ENCODE measurements at regions not wholly inside any gene's neighbourhood (a gene's known extent, or its start where the extent isn't known, plus 50 kb on each side); places are given as distances from the start of the nearest gene placed in this dataset.

DNA sequence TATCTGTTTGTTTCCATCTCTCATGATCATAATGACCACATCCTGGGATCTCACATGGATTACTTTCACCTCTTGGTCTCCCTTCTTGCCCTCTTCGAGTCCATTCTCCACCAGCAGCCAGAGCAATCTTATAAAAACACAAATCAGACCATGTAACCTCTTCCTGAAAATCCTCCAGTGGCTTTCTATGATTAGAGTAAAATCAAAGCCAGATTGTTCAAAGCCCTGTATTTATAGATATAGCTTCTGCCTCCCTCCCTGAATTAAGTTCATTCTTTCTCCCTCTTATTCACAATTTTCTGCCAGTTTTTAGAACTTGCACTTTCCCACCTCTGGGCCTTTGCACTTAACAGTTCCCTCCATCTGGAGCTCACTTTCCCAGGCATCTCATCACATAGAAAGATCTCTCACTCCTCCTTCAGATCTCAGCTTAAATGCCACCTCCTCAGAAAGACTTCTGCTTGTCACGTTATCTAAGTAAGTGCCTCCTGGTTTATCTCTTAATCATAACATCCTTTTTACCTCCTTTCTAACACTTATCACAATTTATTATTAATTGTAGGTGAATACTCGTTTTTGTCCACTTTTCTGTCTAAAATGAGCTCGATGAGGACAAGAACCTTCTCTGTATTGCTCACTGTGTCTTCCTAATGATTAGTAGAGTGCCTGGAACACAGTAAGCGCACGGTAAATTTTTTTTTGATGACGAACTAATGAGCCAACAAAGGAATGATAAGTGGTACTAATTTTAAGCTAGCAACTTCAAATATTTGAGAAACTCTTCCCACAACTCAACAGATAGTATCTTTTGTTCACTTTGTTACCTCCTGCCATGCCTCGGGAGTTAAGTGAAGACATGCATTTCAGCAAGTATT, 80.5 kb downstream of the CYB561 start:
- no peak overlapping the region for H3K27ac ChIP-seq
- ATAC-seq (ENCODE audit: low FRiP score in 2 of 2), result no peak
- DNase-seq, result no peak
- H3K36me3 ChIP-seq, result peaks cover 0 to 8% (median 2%) of the 10 kb centered on the region in 4 donors
- no peaks in the 10 kb centered on the region for H3K9me3 ChIP-seq
- H3K27me3 ChIP-seq, result no peaks in the 10 kb centered on the region
- H3K4me3 ChIP-seq, result no peak overlapping the region
- 79 to 80% methylated on average over 8 of the region's 8 CpGs for WGBS, 2 donors
- no peaks in the 10 kb centered on the region for H3K4me1 ChIP-seq
- no peak for TF ChIP-seq EP300 (IDR thresholded peaks at IDR 0.05)
- TF ChIP-seq POLR2A (IDR thresholded peaks at IDR 0.05), result no peak
- TF ChIP-seq, protein P1, sequence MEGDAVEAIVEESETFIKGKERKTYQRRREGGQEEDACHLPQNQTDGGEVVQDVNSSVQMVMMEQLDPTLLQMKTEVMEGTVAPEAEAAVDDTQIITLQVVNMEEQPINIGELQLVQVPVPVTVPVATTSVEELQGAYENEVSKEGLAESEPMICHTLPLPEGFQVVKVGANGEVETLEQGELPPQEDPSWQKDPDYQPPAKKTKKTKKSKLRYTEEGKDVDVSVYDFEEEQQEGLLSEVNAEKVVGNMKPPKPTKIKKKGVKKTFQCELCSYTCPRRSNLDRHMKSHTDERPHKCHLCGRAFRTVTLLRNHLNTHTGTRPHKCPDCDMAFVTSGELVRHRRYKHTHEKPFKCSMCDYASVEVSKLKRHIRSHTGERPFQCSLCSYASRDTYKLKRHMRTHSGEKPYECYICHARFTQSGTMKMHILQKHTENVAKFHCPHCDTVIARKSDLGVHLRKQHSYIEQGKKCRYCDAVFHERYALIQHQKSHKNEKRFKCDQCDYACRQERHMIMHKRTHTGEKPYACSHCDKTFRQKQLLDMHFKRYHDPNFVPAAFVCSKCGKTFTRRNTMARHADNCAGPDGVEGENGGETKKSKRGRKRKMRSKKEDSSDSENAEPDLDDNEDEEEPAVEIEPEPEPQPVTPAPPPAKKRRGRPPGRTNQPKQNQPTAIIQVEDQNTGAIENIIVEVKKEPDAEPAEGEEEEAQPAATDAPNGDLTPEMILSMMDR (IDR thresholded peaks at IDR 0.05), result no peak

GRCh38 chr17:63366241-63366566, 79.9 kb downstream of the CYB561 start:
- peaks cover 0 to 8% (median 2%) of the 10 kb centered on the region in 4 donors for H3K36me3 ChIP-seq
- H3K9me3 ChIP-seq, result no peaks in the 10 kb centered on the region
- no peak overlapping the region for H3K4me3 ChIP-seq
- 17 to 47% methylated on average over 1 of the region's 1 CpG for WGBS, 2 donors
- H3K27me3 ChIP-seq, result no peaks in the 10 kb centered on the region
- H3K27ac ChIP-seq, result no peak overlapping the region
- no peaks in the 10 kb centered on the region for H3K4me1 ChIP-seq
- ATAC-seq (ENCODE audit: low FRiP score in 2 of 2), result no peak
- TF ChIP-seq POLR2AphosphoS5 (IDR thresholded peaks at IDR 0.05) (no peak), EP300 (IDR thresholded peaks at IDR 0.05) (no peak), POLR2A (IDR thresholded peaks at IDR 0.05) (no peak)
- TF ChIP-seq, protein P1 (IDR thresholded peaks at IDR 0.05), result no peak
- DNase-seq, result no peak

- H3K27ac ChIP-seq, result no peak overlapping the region
- 84 to 90% methylated on average over 4 of the region's 4 CpGs for WGBS, 2 donors
- no peaks in the 10 kb centered on the region for H3K27me3 ChIP-seq
- H3K4me3 ChIP-seq, result no peak overlapping the region
- ATAC-seq (ENCODE audit: low FRiP score in 2 of 2), result peak in 1 of 2 donors; percentile 68
- no peaks in the 10 kb centered on the region for H3K9me3 ChIP-seq
- no peak for DNase-seq
- no peaks in the 10 kb centered on the region for H3K4me1 ChIP-seq
- TF ChIP-seq POLR2AphosphoS5 (IDR thresholded peaks at IDR 0.05), result no peak
- TF ChIP-seq POLR2A (IDR thresholded peaks at IDR 0.05), result no peak
- TF ChIP-seq EP300 (IDR thresholded peaks at IDR 0.05), result no peak
- TF ChIP-seq, protein P1 (IDR thresholded peaks at IDR 0.05), result no peak
- no peaks in the 10 kb centered on the region for H3K36me3 ChIP-seq
Observed at GRCh38 chr17:63369233-63369632, 76.9 kb downstream of the CYB561 start.

DNA sequence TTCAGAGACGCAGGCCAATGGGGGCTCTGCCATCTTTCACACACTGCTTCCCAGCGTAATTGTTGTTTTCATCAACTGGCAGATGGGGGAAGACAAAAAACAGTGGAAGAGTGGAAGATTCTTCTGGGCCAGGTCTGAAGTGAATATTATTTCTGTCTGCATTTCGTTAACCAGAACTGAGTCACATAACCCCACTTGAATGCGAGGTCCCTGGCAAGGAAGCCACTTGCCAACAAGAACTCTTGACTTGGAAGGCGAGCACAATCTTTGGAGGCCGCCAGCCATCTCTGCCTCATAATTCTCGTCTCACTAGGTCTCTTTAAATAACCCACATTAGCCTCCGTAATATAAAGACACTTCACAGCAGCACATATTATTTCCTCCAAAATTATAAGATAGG, 75.4 kb downstream of the CYB561 start:
- Histone ChIP-seq H3K36me3 (no peaks in the 10 kb centered on the region), H3K4me1 (no peaks in the 10 kb centered on the region), H3K4me3 (no peak overlapping the region), H3K9me3 (no peaks in the 10 kb centered on the region), H3K27me3 (no peaks in the 10 kb centered on the region), H3K27ac (no peak overlapping the region)
- DNase-seq, result no peak
- WGBS, 2 donors, result 89 to 96% methylated on average over 8 of the region's 8 CpGs
- TF ChIP-seq, protein P1 (IDR thresholded peaks at IDR 0.05), result no peak
- TF ChIP-seq POLR2A (IDR thresholded peaks at IDR 0.05), result no peak
- TF ChIP-seq POLR2AphosphoS5 (IDR thresholded peaks at IDR 0.05), result no peak
- TF ChIP-seq EP300 (IDR thresholded peaks at IDR 0.05), result no peak
- ATAC-seq (ENCODE audit: low FRiP score in 2 of 2), result no peak

GRCh38 chr17:63376949-63377348, 69.2 kb downstream of the CYB561 start:
- DNase-seq (no peak), ATAC-seq (ENCODE audit: low FRiP score in 2 of 2) (no peak)
- no peaks in the 10 kb centered on the region for H3K9me3 ChIP-seq
- no peaks in the 10 kb centered on the region for H3K27me3 ChIP-seq
- H3K36me3 ChIP-seq, result peaks cover 0 to 14% (median 6%) of the 10 kb centered on the region in 4 donors
- no peaks in the 10 kb centered on the region for H3K4me1 ChIP-seq
- WGBS, 2 donors, result 96 to 98% methylated on average over 3 of the region's 3 CpGs
- H3K27ac ChIP-seq, result no peak overlapping the region
- no peak overlapping the region for H3K4me3 ChIP-seq
- TF ChIP-seq POLR2AphosphoS5 (IDR thresholded peaks at IDR 0.05) (no peak), POLR2A (IDR thresholded peaks at IDR 0.05) (no peak), EP300 (IDR thresholded peaks at IDR 0.05) (no peak)
- TF ChIP-seq, protein P1 (IDR thresholded peaks at IDR 0.05), result no peak
